HCT116 (cell line): ENCODE measurements at regions not wholly inside any gene's neighbourhood (a gene's known extent, or its start where the extent isn't known, plus 50 kb on each side); places are given as distances from the start of the nearest gene placed in this dataset.
"Not testable (repeated sequence)": the region's sequence is repeated elsewhere in the genome, so short reads cannot be mapped to it uniquely, and the experiment has no call there.

ENCODE experiments used
- ATAC-seq: fragments of 200-7000 bp; cut with Tn5 transposase; 2 replicates; pipeline ENCODE4 v1.9.1; 2020; ENCODE audit warnings: mild to moderate bottlenecking, moderate library complexity
- BruUV-seq: library from RNA; stranded (reverse); fragments of 400-500 nt; replicated peaks from 2 replicates; lab custom pipeline; 2021; lab: Mats Ljungman, UMichigan
- CTCF ChIA-PET: fragments of 300-600 bp; sonication (Branson Sonifier 250); formaldehyde crosslinking; loops from one replicate; lab custom pipeline; 2021; ENCODE audit warnings: antibody characterized with exemption; lab: Charles Lee
- POLR2A ChIA-PET: fragments of 300-600, 350-600 bp; sonication (Branson Sonifier 250); formaldehyde crosslinking; loops from one replicate; lab custom pipeline; 2021; ENCODE audit warnings: antibody characterized with exemption; lab: Charles Lee
- RAD21 ChIA-PET, 2 experiments: fragments of 300-600 bp; sonication (Branson Sonifier 250); formaldehyde crosslinking; loops; one replicate each; lab custom pipeline; 2023; ENCODE audit warnings: low total read pairs in 2 of 2; ENCODE audit not compliant: uncharacterized antibody in 2 of 2, unreplicated experiment in 2 of 2, low non-redundant PET in 1 of 2; lab: Charles Lee
- DNase-seq: peaks from one replicate; pipeline ENCODE4 v3.0.0-alpha.2; 2010; ENCODE audit warnings: low read depth, low spot score
- H2AFZ ChIP-seq: fragments of 200-600 bp; shearing (Covaris generic), sonication (generic); 2 replicates; pipeline ENCODE4 v1.6.1; 2017; ENCODE audit warnings: low read depth, mixed run types, mixed read lengths, antibody characterized with exemption, low read length; ENCODE audit not compliant: poor library complexity, severe bottlenecking
- H3K27ac ChIP-seq: 2 replicates; pipeline ENCODE4 v1.5.1; 2012; ENCODE audit warnings: low read depth, low read length
- H3K27me3 ChIP-seq: fragments of 200-600 bp; sonication (generic); 2 replicates; pipeline ENCODE4 v1.6.1; 2016; ENCODE audit warnings: mixed run types, low read length, mixed read lengths; ENCODE audit not compliant: insufficient read depth
- H3K36me3 ChIP-seq, 2 experiments: fragments of 200-500 bp in 1 of 2; fragments of 200-600 bp in 1 of 2; sonication (Bioruptor generic) in 1 of 2; sonication (generic) in 1 of 2; 2 replicates each; pipeline versions ENCODE4 v1.5.1 to v1.6.1; 2014 to 2016; ENCODE audit warnings: low read length in 2 of 2, inconsistent platforms in 1 of 2, mixed read lengths in 1 of 2, mixed run types in 1 of 2; ENCODE audit not compliant: insufficient read depth in 2 of 2, control insufficient read depth in 1 of 2
- H3K4me1 ChIP-seq, 2 experiments: fragments of 200-600 bp in 1 of 2; sonication (generic) in 1 of 2; 2 replicates each; pipeline versions ENCODE4 v1.5.1 to v1.6.1; 2012 to 2017; ENCODE audit warnings: low read length in 2 of 2, inconsistent platforms in 1 of 2, mild to moderate bottlenecking in 1 of 2, mixed read lengths in 1 of 2, mixed run types in 1 of 2, moderate library complexity in 1 of 2; ENCODE audit not compliant: insufficient read depth in 2 of 2, control insufficient read depth in 1 of 2
- H3K4me2 ChIP-seq: fragments of 200-600 bp; sonication (generic); 2 replicates; pipeline ENCODE4 v1.6.1; 2017; ENCODE audit warnings: mixed run types, low read length, mixed read lengths
- H3K4me3 ChIP-seq, 2 experiments: fragments of 200-600 bp in 1 of 2; sonication (generic) in 1 of 2; replicated peaks in 1 of 2; 2 replicates each; pipeline ENCODE4 v1.5.1; 2011 to 2016; ENCODE audit warnings: low read length in 2 of 2, control low read depth in 1 of 2, low read depth in 1 of 2, mild to moderate bottlenecking in 1 of 2, mixed read lengths in 1 of 2, mixed run types in 1 of 2
- H3K79me2 ChIP-seq: fragments of 200-600 bp; sonication (generic); 2 replicates; pipeline ENCODE4 v1.6.1; 2017; ENCODE audit warnings: mild to moderate bottlenecking, mixed run types, low read length, moderate library complexity, mixed read lengths; ENCODE audit not compliant: insufficient read depth
- H3K9ac ChIP-seq: fragments of 200-600 bp; sonication (generic); 2 replicates; pipeline ENCODE4 v1.6.1; 2016; ENCODE audit warnings: low read length, mixed read lengths
- H3K9me2 ChIP-seq: fragments of 200-600 bp; sonication (generic), shearing (Covaris generic); 2 replicates; pipeline ENCODE4 v1.6.1; 2017; ENCODE audit warnings: mixed run types, mild to moderate bottlenecking, moderate library complexity; ENCODE audit not compliant: insufficient read depth
- H3K9me3 ChIP-seq, 2 experiments: fragments of 200-500 bp in 1 of 2; fragments of 200-600 bp in 1 of 2; sonication (Bioruptor generic) in 1 of 2; sonication (generic) in 1 of 2; 2 replicates each; pipeline ENCODE4 v1.6.1; 2014 to 2017; ENCODE audit warnings: low read length in 2 of 2, mixed read lengths in 2 of 2, inconsistent platforms in 1 of 2, low read depth in 1 of 2, mild to moderate bottlenecking in 1 of 2, mixed run types in 1 of 2, moderate library complexity in 1 of 2; ENCODE audit not compliant: control insufficient read depth in 1 of 2, insufficient read depth in 1 of 2
- H4K20me1 ChIP-seq: fragments of 200-600 bp; sonication (generic), shearing (Covaris generic); 2 replicates; pipeline ENCODE4 v1.6.1; 2017; ENCODE audit warnings: mixed run types, mild to moderate bottlenecking, moderate library complexity; ENCODE audit not compliant: insufficient read depth
- CBX3 ChIP-seq: IDR thresholded peaks from 2 replicates; pipeline ENCODE4 v1.6.1; 2012; ENCODE audit warnings: low read depth
- CEBPB ChIP-seq: IDR thresholded peaks from 2 replicates; pipeline ENCODE4 v1.6.1; 2012; ENCODE audit warnings: low read depth
- CTCF ChIP-seq, 3 experiments: fragments of 200-600 bp in 1 of 3; sonication (generic) in 1 of 3; IDR thresholded peaks in 2 of 3; conservative IDR thresholded peaks in 1 of 3; 2 replicates each; pipeline ENCODE4 v1.5.1; 2012 to 2017; ENCODE audit warnings: low read depth in 2 of 3, low read length in 2 of 3, antibody characterized with exemption in 1 of 3, borderline replicate concordance in 1 of 3, control low read depth in 1 of 3, mild to moderate bottlenecking in 1 of 3, mixed read lengths in 1 of 3, mixed run types in 1 of 3, moderate library complexity in 1 of 3; ENCODE audit not compliant: insufficient read depth in 1 of 3
- EZH2 ChIP-seq: fragments of 200-600 bp; sonication (generic); IDR thresholded peaks from 2 replicates; pipeline ENCODE4 v1.6.1; 2017; ENCODE audit warnings: antibody characterized with exemption, mixed run types
- FOSL1 ChIP-seq: IDR thresholded peaks from 2 replicates; pipeline ENCODE4 v1.6.1; 2012; ENCODE audit warnings: low read depth
- JUND ChIP-seq: IDR thresholded peaks from 2 replicates; pipeline ENCODE4 v1.6.1; 2012
- POLR2AphosphoS5 ChIP-seq: IDR thresholded peaks from 2 replicates; pipeline ENCODE4 v1.6.1; 2011; ENCODE audit warnings: mild to moderate bottlenecking, low read depth, low read length, moderate library complexity
- SIN3A ChIP-seq: IDR thresholded peaks from 2 replicates; pipeline ENCODE4 v1.6.1; 2012; ENCODE audit warnings: low read depth
- TCF7L2 ChIP-seq: IDR thresholded peaks from 2 replicates; pipeline ENCODE4 v1.7.0; 2011; ENCODE audit warnings: borderline replicate concordance, inconsistent platforms; ENCODE audit not compliant: insufficient read depth, insufficient read length; ENCODE audit errors: extremely low read depth
- intact Hi-C: fragments of 100-400 bp; cut with micrococcal nuclease; formaldehyde crosslinking; loops from 2 replicates; pipeline ENCODE4 v1.10.0; 2022

- DNase-seq (no peak), ATAC-seq (no peak)
- H3K79me2 ChIP-seq, result no peaks in the 10 kb centered on the region
- H3K27me3 ChIP-seq, result no peaks in the 10 kb centered on the region
- RAD21 ChIA-PET, result no interaction called here
- no peak overlapping the region for H3K4me2 ChIP-seq
- POLR2A ChIA-PET, result no interaction called here
- no peak overlapping the region for H3K9ac ChIP-seq
- H4K20me1 ChIP-seq, result no peaks in the 10 kb centered on the region
- no peaks in the 10 kb centered on the region; a peak in 2 of 4 replicates for H3K9me3 ChIP-seq
- intact Hi-C loops, result no loop called here
- H3K4me1 ChIP-seq, result no peaks in the 10 kb centered on the region
- H3K27ac ChIP-seq, result no peak overlapping the region
- H3K36me3 ChIP-seq, result no peaks in the 10 kb centered on the region
- CTCF ChIA-PET, result no interaction called here
- H3K4me3 ChIP-seq, result no peak overlapping the region
- TF ChIP-seq TCF7L2 (no peak), CEBPB (no peak), FOSL1 (no peak), SIN3A (no peak), CTCF (IDR thresholded peaks at IDR 0.05 in 2 of 3, conservative IDR thresholded peaks at IDR 0.05 in 1 of 3; ENCODE audit: borderline replicate concordance in 1 of 3, insufficient read depth in 1 of 3, low read depth in 2 of 3, low read length in 2 of 3) (no peak), CBX3 (no peak), POLR2AphosphoS5 (no peak), EZH2 (no peak), JUND (no peak)
- TF ChIP-seq, all 23 proteins: peak for 0
- no peak overlapping the region for H2AFZ ChIP-seq
- no TSS peak for BruUV-seq
- no peaks in the 10 kb centered on the region for H3K9me2 ChIP-seq
These were observed 66.5 kb upstream of the LRPAP1 start for GRCh38 chr4:3598695-3599227.

GRCh38 chr4:3597896-3598505 lies 65.8 kb upstream of the LRPAP1 start:
- H3K79me2 ChIP-seq, POLR2A ChIA-PET, DNase-seq, H2AFZ ChIP-seq, CTCF ChIA-PET, H3K4me3 ChIP-seq, H3K4me1 ChIP-seq, H3K27ac ChIP-seq, H4K20me1 ChIP-seq, H3K27me3 ChIP-seq, H3K9me3 ChIP-seq, H3K9ac ChIP-seq, H3K9me2 ChIP-seq, H3K36me3 ChIP-seq, ATAC-seq, RAD21 ChIA-PET, intact Hi-C loops, H3K4me2 ChIP-seq, BruUV-seq: not testable (repeated sequence)

GRCh38 chr4:3596957-3597733 lies 64.9 kb upstream of the LRPAP1 start:
- BruUV-seq, POLR2A ChIA-PET, DNase-seq, H4K20me1 ChIP-seq, CTCF ChIA-PET, H3K9ac ChIP-seq, intact Hi-C loops, H3K9me3 ChIP-seq, H3K4me2 ChIP-seq, H3K27ac ChIP-seq, RAD21 ChIA-PET, ATAC-seq, H3K4me3 ChIP-seq, H2AFZ ChIP-seq, H3K9me2 ChIP-seq, H3K27me3 ChIP-seq, H3K36me3 ChIP-seq, H3K79me2 ChIP-seq, H3K4me1 ChIP-seq: not testable (repeated sequence)
